CD14-positive monocyte (primary cell): ENCODE measurements at regions not wholly inside any gene's neighbourhood (a gene's known extent, or its start where the extent isn't known, plus 50 kb on each side); places are given as distances from the start of the nearest gene placed in this dataset.

ENCODE experiments used
- DNase-seq, 3 donors: peaks; one replicate each; pipeline ENCODE4 v3.0.0-alpha.2; 2011 to 2022
- H2AFZ ChIP-seq: 2 replicates; pipeline ENCODE4 v1.6.0; 2012; ENCODE audit warnings: mild to moderate bottlenecking, low read depth, low read length, inconsistent platforms; ENCODE audit not compliant: insufficient read depth, poor library complexity, severe bottlenecking
- H3K27ac ChIP-seq, 2 donors: 1 replicate in 1 of 2; 2 replicates in 1 of 2; pipeline ENCODE4 v1.5.1; 2012 to 2013; ENCODE audit warnings: low read length in 2 of 2, control low read depth in 1 of 2, inconsistent platforms in 1 of 2, low read depth in 1 of 2, mild to moderate bottlenecking in 1 of 2
- H3K27me3 ChIP-seq, 2 donors: one replicate each; pipeline versions ENCODE4 v1.6.0 to v1.6.1; 2011 to 2013; ENCODE audit warnings: low read length in 2 of 2; ENCODE audit not compliant: control insufficient read depth in 2 of 2, insufficient read depth in 2 of 2
- H3K36me3 ChIP-seq, 2 donors: replicated peaks in 1 of 2; 1 replicate in 1 of 2; 2 replicates in 1 of 2; pipeline versions ENCODE4 v1.5.1 to v1.6.1; 2012 to 2013; ENCODE audit warnings: low read length in 2 of 2, control low read depth in 1 of 2, inconsistent platforms in 1 of 2, mild to moderate bottlenecking in 1 of 2; ENCODE audit not compliant: insufficient read depth in 2 of 2, control insufficient read depth in 1 of 2
- H3K4me1 ChIP-seq, 2 donors: 1 replicate in 1 of 2; 2 replicates in 1 of 2; pipeline versions ENCODE4 v1.5.1 to v1.6.1; 2012 to 2013; ENCODE audit warnings: low read length in 2 of 2, control low read depth in 1 of 2, inconsistent platforms in 1 of 2, mild to moderate bottlenecking in 1 of 2, moderate library complexity in 1 of 2; ENCODE audit not compliant: insufficient read depth in 2 of 2, control insufficient read depth in 1 of 2
- H3K4me2 ChIP-seq: replicated peaks from 2 replicates; pipeline ENCODE3; 2012; ENCODE audit warnings: low read length, moderate library complexity, mild to moderate bottlenecking; ENCODE audit not compliant: poor library complexity, severe bottlenecking; ENCODE audit errors: extremely low read depth
- H3K4me3 ChIP-seq, 3 experiments: fragments of 200-600 bp in 1 of 3; sonication (generic) in 1 of 3; replicated peaks in 1 of 3; 1 replicate in 2 of 3; 2 replicates in 1 of 3; pipeline ENCODE4 v1.5.1; 2011 to 2013; ENCODE audit warnings: low read length in 3 of 3, mild to moderate bottlenecking in 3 of 3, control low read depth in 2 of 3, low read depth in 2 of 3, inconsistent platforms in 1 of 3, moderate library complexity in 1 of 3
- H3K79me2 ChIP-seq: 2 replicates; pipeline ENCODE4 v1.6.0; 2012; ENCODE audit warnings: mild to moderate bottlenecking, control low read depth, inconsistent platforms, low read length, moderate library complexity; ENCODE audit not compliant: insufficient read depth
- H3K9ac ChIP-seq: 2 replicates; pipeline ENCODE4 v1.6.0; 2017; ENCODE audit warnings: low read length, mild to moderate bottlenecking; ENCODE audit not compliant: insufficient read depth, poor library complexity, severe bottlenecking
- H3K9me3 ChIP-seq, 2 donors: replicated peaks in 1 of 2; 1 replicate in 1 of 2; 2 replicates in 1 of 2; pipeline versions ENCODE4 v1.5.1 to v1.6.1; 2012 to 2013; ENCODE audit warnings: low read length in 2 of 2, control low read depth in 1 of 2; ENCODE audit not compliant: control insufficient read depth in 1 of 2, insufficient read depth in 1 of 2
- H4K20me1 ChIP-seq: 2 replicates; pipeline ENCODE4 v1.6.0; 2012; ENCODE audit warnings: mild to moderate bottlenecking, low read length, control low read depth, moderate library complexity; ENCODE audit not compliant: insufficient read depth
- H3K27ac Mint-ChIP-seq, 7 donors: one replicate each; pipeline ENCODE4 v1.8.0; 2020; ENCODE audit warnings: mild to moderate bottlenecking in 7 of 7, mixed read lengths in 7 of 7, moderate library complexity in 6 of 7, inconsistent platforms in 2 of 7
- H3K27me3 Mint-ChIP-seq, 3 donors: one replicate each; pipeline ENCODE4 v1.8.0; 2021 to 2022; ENCODE audit warnings: low read depth in 3 of 3, mild to moderate bottlenecking in 3 of 3, mixed read lengths in 3 of 3, moderate library complexity in 3 of 3, inconsistent platforms in 1 of 3
- H3K36me3 Mint-ChIP-seq, 2 donors: one replicate each; pipeline ENCODE4 v1.8.0; 2020; ENCODE audit warnings: mixed read lengths in 2 of 2, inconsistent platforms in 1 of 2, mild to moderate bottlenecking in 1 of 2
- H3K4me1 Mint-ChIP-seq: one replicate; pipeline ENCODE4 v1.8.0; 2020; ENCODE audit warnings: mild to moderate bottlenecking, mixed read lengths
- H3K4me3 Mint-ChIP-seq, 2 donors: one replicate each; pipeline ENCODE4 v1.8.0; 2020; ENCODE audit warnings: mild to moderate bottlenecking in 2 of 2, mixed read lengths in 2 of 2, moderate library complexity in 1 of 2
- H3K9me3 Mint-ChIP-seq, 7 donors: one replicate each; pipeline ENCODE4 v1.8.0; 2020 to 2022; ENCODE audit warnings: mixed read lengths in 7 of 7, mild to moderate bottlenecking in 6 of 7, moderate library complexity in 6 of 7, inconsistent platforms in 2 of 7
- CTCF ChIP-seq: fragments of 200-600 bp; IDR thresholded peaks from one replicate; pipeline ENCODE4 v1.8.0; 2022; ENCODE audit warnings: antibody characterized with exemption, mild to moderate bottlenecking
- WGBS: methylation state at CpG from one replicate; pipeline ENCODE4 v1.1.5; 2013; ENCODE audit warnings: missing lambda C conversion rate; ENCODE audit not compliant: insufficient coverage; 5-methylcytosine and 5-hydroxymethylcytosine counted together
- intact Hi-C, 2 donors: fragments of 100-400 bp; cut with micrococcal nuclease; formaldehyde crosslinking; loops; one replicate each; pipeline versions ENCODE4 v1.15.0 to v1.15.1; 2023

- no peak overlapping the region for H2AFZ ChIP-seq
These were observed 573.1 kb upstream of the SLC10A2 start for GRCh38 chr13:103639326-103639725.

GRCh38 chr13:103638706-103639105 is 572.5 kb upstream of the SLC10A2 start:
- no peak for TF ChIP-seq CTCF
- Histone ChIP-seq H3K4me3 (no peak overlapping the region), H3K4me2 (no peak overlapping the region), H3K79me2 (no peaks in the 10 kb centered on the region), H3K4me1 (no peaks in the 10 kb centered on the region), H4K20me1 (no peaks in the 10 kb centered on the region), H3K9ac (no peak overlapping the region), H3K27me3 (no peaks in the 10 kb centered on the region), H3K27ac (no peak overlapping the region), H3K36me3 (no peaks in the 10 kb centered on the region), H2AFZ (no peak overlapping the region), H3K9me3 (peaks cover 0 to 5% of the 10 kb centered on the region in 2 donors)
- H3K27ac Mint-ChIP-seq = no peak overlapping the region
- no peak for DNase-seq
- H3K9me3 Mint-ChIP-seq = peaks cover 0 to 11% (median 3%) of the 10 kb centered on the region in 7 donors
- no peaks in the 10 kb centered on the region for H3K36me3 Mint-ChIP-seq
- H3K27me3 Mint-ChIP-seq = no peaks in the 10 kb centered on the region
- H3K4me3 Mint-ChIP-seq = no peak overlapping the region
- H3K4me1 Mint-ChIP-seq = no peaks in the 10 kb centered on the region
- WGBS = 85% methylated on average over 1 of the region's 2 CpGs
- intact Hi-C loops = no loop called here

More at GRCh38 chr13:103639326-103639725, 573.1 kb upstream of the SLC10A2 start:
- Mint-ChIP-seq H3K9me3 (peaks cover 0 to 11% (median 3%) of the 10 kb centered on the region in 7 donors), H3K36me3 (no peaks in the 10 kb centered on the region), H3K4me3 (no peak overlapping the region), H3K27ac (no peak overlapping the region), H3K27me3 (no peaks in the 10 kb centered on the region), H3K4me1 (no peaks in the 10 kb centered on the region)
- Histone ChIP-seq H3K9me3 (peaks cover 0 to 5% of the 10 kb centered on the region in 2 donors), H4K20me1 (no peaks in the 10 kb centered on the region), H3K4me3 (no peak overlapping the region), H3K4me1 (no peaks in the 10 kb centered on the region), H3K9ac (no peak overlapping the region), H3K27me3 (no peaks in the 10 kb centered on the region), H3K79me2 (no peaks in the 10 kb centered on the region), H3K4me2 (no peak overlapping the region), H3K27ac (no peak overlapping the region), H3K36me3 (no peaks in the 10 kb centered on the region)
- WGBS = 100% methylated on average over 1 of the region's 3 CpGs
- intact Hi-C loops = no loop called here
- DNase-seq = no peak
- TF ChIP-seq CTCF = no peak
